H1 (cell line): ENCODE measurements at regions not wholly inside any gene's neighbourhood (a gene's known extent, or its start where the extent isn't known, plus 50 kb on each side); places are given as distances from the start of the nearest gene placed in this dataset.

Experiments
- CTCF ChIA-PET: fragments of 300-600 bp; sonication (Branson Sonifier 250); formaldehyde crosslinking; loops from one replicate; lab custom pipeline; 2021; ENCODE audit not compliant: partially characterized antibody; lab: Charles Lee
- POLR2A ChIA-PET: fragments of 300-600 bp; sonication (Branson Sonifier 250); formaldehyde crosslinking; loops from one replicate; lab custom pipeline; 2021; ENCODE audit warnings: inconsistent platforms; ENCODE audit not compliant: partially characterized antibody; lab: Charles Lee
- DNase-seq, 2 experiments: peaks; one replicate each; pipeline versions ENCODE4 v3.0.0 to v3.0.0-alpha.2; 2010 to 2022; ENCODE audit warnings: low spot score in 2 of 2, low read depth in 1 of 2, mixed read lengths in 1 of 2
- FAIRE-seq: peaks from 2 replicates; lab custom pipeline; 2011; peaks lifted over from hg19 to GRCh38; lab: Jason Lieb, UNC
- H2AFZ ChIP-seq: 2 replicates; pipeline ENCODE4 v1.8.1; 2012; ENCODE audit warnings: low read length, inconsistent platforms
- H2AK5ac ChIP-seq: 2 replicates; pipeline ENCODE4 v1.6.1; 2013; ENCODE audit warnings: low read depth, low read length
- H2BK120ac ChIP-seq: replicated peaks from 2 replicates; pipeline ENCODE3; 2013; ENCODE audit warnings: low read depth, low read length, inconsistent platforms
- H2BK12ac ChIP-seq: 2 replicates; pipeline ENCODE4 v1.6.1; 2013; ENCODE audit warnings: low read depth, low read length
- H2BK15ac ChIP-seq: 2 replicates; pipeline ENCODE4 v1.6.1; 2013; ENCODE audit warnings: low read length
- H2BK20ac ChIP-seq: 2 replicates; pipeline ENCODE4 v1.6.1; 2013; ENCODE audit warnings: low read length
- H2BK5ac ChIP-seq: 2 replicates; pipeline ENCODE4 v1.6.1; 2013; ENCODE audit warnings: low read depth, low read length
- H3K14ac ChIP-seq: 2 replicates; pipeline ENCODE4 v1.6.1; 2013; ENCODE audit warnings: inconsistent platforms; ENCODE audit not compliant: insufficient read length
- H3K18ac ChIP-seq: 2 replicates; pipeline ENCODE4 v1.6.1; 2013; ENCODE audit warnings: low read length; ENCODE audit errors: extremely low read depth
- H3K23ac ChIP-seq: 2 replicates; pipeline ENCODE4 v1.6.1; 2013; ENCODE audit warnings: inconsistent platforms; ENCODE audit not compliant: insufficient read length
- H3K23me2 ChIP-seq: 2 replicates; pipeline ENCODE4 v1.6.1; 2013; ENCODE audit warnings: low read depth, low read length
- H3K27ac ChIP-seq: 2 replicates; pipeline ENCODE4 v1.6.1; 2011; ENCODE audit warnings: low read depth, low read length, inconsistent platforms
- H3K27me3 ChIP-seq, 4 experiments: replicated peaks in 1 of 4; 1 replicate in 1 of 4; 2 replicates in 3 of 4; pipeline versions ENCODE4 v1.6.1 to v1.8.1; 2011 to 2013; ENCODE audit warnings: low read length in 3 of 4, mild to moderate bottlenecking in 3 of 4, inconsistent platforms in 2 of 4, mixed read lengths in 2 of 4, moderate library complexity in 1 of 4; ENCODE audit not compliant: control insufficient read depth in 3 of 4, insufficient read depth in 3 of 4; ENCODE audit errors: extremely low read depth in 1 of 4
- H3K36me3 ChIP-seq, 4 experiments: 2 replicates each; pipeline versions ENCODE4 v1.6.1 to v1.8.1; 2011 to 2013; ENCODE audit warnings: mild to moderate bottlenecking in 4 of 4, low read length in 3 of 4, moderate library complexity in 2 of 4, control low read depth in 1 of 4, inconsistent platforms in 1 of 4; ENCODE audit not compliant: insufficient read depth in 4 of 4, control insufficient read depth in 2 of 4
- H3K4ac ChIP-seq: replicated peaks from 2 replicates; pipeline ENCODE3; 2013; ENCODE audit warnings: low read length, low read depth, mixed read lengths, inconsistent platforms; ENCODE audit not compliant: insufficient read length
- H3K4me1 ChIP-seq, 4 experiments: replicated peaks in 1 of 4; 1 replicate in 1 of 4; 2 replicates in 3 of 4; pipeline versions ENCODE4 v1.6.1 to v1.8.1; 2011 to 2013; ENCODE audit warnings: low read length in 3 of 4, inconsistent platforms in 2 of 4, mixed read lengths in 1 of 4; ENCODE audit not compliant: insufficient read depth in 4 of 4, control insufficient read depth in 3 of 4
- H3K4me2 ChIP-seq, 2 experiments: 2 replicates each; pipeline versions ENCODE4 v1.6.1 to v1.8.1; 2011 to 2013; ENCODE audit warnings: low read depth in 2 of 2, low read length in 2 of 2, control low read depth in 1 of 2, inconsistent platforms in 1 of 2, mild to moderate bottlenecking in 1 of 2; ENCODE audit not compliant: insufficient read depth in 1 of 2
- H3K4me3 ChIP-seq, 4 experiments: fragments of 200-600, 300-600 bp in 1 of 4; sonication (generic), shearing (Covaris generic), sonication (Bioruptor Twin) in 1 of 4; 2 replicates each; pipeline versions ENCODE4 v1.5.1 to v1.8.1; 2011 to 2016; ENCODE audit warnings: low read length in 4 of 4, low read depth in 3 of 4, control low read depth in 2 of 4, inconsistent platforms in 2 of 4, mild to moderate bottlenecking in 2 of 4, mixed read lengths in 1 of 4, moderate library complexity in 1 of 4; ENCODE audit not compliant: insufficient read depth in 2 of 4; ENCODE audit errors: extremely low read depth in 1 of 4
- H3K56ac ChIP-seq: replicated peaks from 2 replicates; pipeline ENCODE3; 2013; ENCODE audit warnings: low read depth, mild to moderate bottlenecking, mixed read lengths, low read length, inconsistent platforms; ENCODE audit not compliant: insufficient read length
- H3K79me1 ChIP-seq: 2 replicates; pipeline ENCODE4 v1.6.1; 2013; ENCODE audit warnings: low read depth, low read length, control low read depth
- H3K79me2 ChIP-seq, 2 experiments: 2 replicates each; pipeline versions ENCODE4 v1.6.1 to v1.8.1; 2012 to 2013; ENCODE audit warnings: low read length in 2 of 2, mild to moderate bottlenecking in 2 of 2, inconsistent platforms in 1 of 2; ENCODE audit not compliant: insufficient read depth in 2 of 2, control insufficient read depth in 1 of 2
- H3K9ac ChIP-seq, 4 experiments: replicated peaks in 1 of 4; 1 replicate in 1 of 4; 2 replicates in 3 of 4; pipeline versions ENCODE4 v1.6.1 to v1.8.1; 2011 to 2013; ENCODE audit warnings: low read depth in 3 of 4, low read length in 3 of 4, control low read depth in 2 of 4, mild to moderate bottlenecking in 2 of 4, moderate library complexity in 2 of 4, inconsistent platforms in 1 of 4; ENCODE audit errors: extremely low read depth in 1 of 4
- H3K9me3 ChIP-seq, 2 experiments: 2 replicates each; pipeline versions ENCODE4 v1.6.1 to v1.8.1; 2012 to 2013; ENCODE audit warnings: mild to moderate bottlenecking in 2 of 2, moderate library complexity in 2 of 2, control low read depth in 1 of 2, inconsistent platforms in 1 of 2, low read depth in 1 of 2, low read length in 1 of 2, mixed read lengths in 1 of 2; ENCODE audit not compliant: insufficient read depth in 2 of 2
- H4K20me1 ChIP-seq, 2 experiments: replicated peaks in 1 of 2; 2 replicates each; pipeline versions ENCODE3 to v1.8.1; 2011 to 2013; ENCODE audit warnings: inconsistent platforms in 2 of 2, low read length in 2 of 2, mild to moderate bottlenecking in 1 of 2; ENCODE audit not compliant: insufficient read depth in 2 of 2, control insufficient read depth in 1 of 2
- H4K5ac ChIP-seq: 2 replicates; pipeline ENCODE4 v1.6.1; 2013; ENCODE audit warnings: low read length, low read depth, mixed read lengths, inconsistent platforms; ENCODE audit not compliant: insufficient read length
- H4K8ac ChIP-seq: 2 replicates; pipeline ENCODE4 v1.8.0; 2013; ENCODE audit warnings: mild to moderate bottlenecking, moderate library complexity, low read length, inconsistent platforms; ENCODE audit not compliant: insufficient read depth; ENCODE audit errors: extremely low read depth
- H4K91ac ChIP-seq: replicated peaks from 2 replicates; pipeline ENCODE3; 2013; ENCODE audit warnings: low read length, mixed read lengths, inconsistent platforms; ENCODE audit not compliant: insufficient read length
- JUN ChIP-seq: IDR thresholded peaks from 2 replicates; pipeline ENCODE4 v1.6.1; 2011; ENCODE audit warnings: low read depth, mild to moderate bottlenecking, improper control_type of control experiment, low read length
- JUND ChIP-seq: IDR thresholded peaks from 2 replicates; pipeline ENCODE4 v1.6.1; 2011; ENCODE audit warnings: mild to moderate bottlenecking, improper control_type of control experiment, low read length
- POLR2A ChIP-seq, 2 experiments: IDR thresholded peaks; 1 replicate in 1 of 2; 2 replicates in 1 of 2; pipeline ENCODE4 v1.6.1; 2011; ENCODE audit warnings: low read depth in 2 of 2, low read length in 2 of 2, mild to moderate bottlenecking in 2 of 2; ENCODE audit errors: control extremely low read depth in 1 of 2
- YY1 ChIP-seq: IDR thresholded peaks from 2 replicates; pipeline ENCODE4 v1.6.1; 2011; ENCODE audit warnings: low read depth, mild to moderate bottlenecking, low read length
- WGBS, 2 experiments: shearing (Covaris generic) in 1 of 2; methylation state at CpG; one replicate each; pipeline versions ENCODE4 v1.1.6 to v1.1.7; 2013 to 2015; ENCODE audit warnings: low lambda C conversion rate in 2 of 2, mixed read lengths in 2 of 2, inconsistent platforms in 1 of 2, low coverage in 1 of 2, missing lambda C conversion rate in 1 of 2; ENCODE audit not compliant: insufficient replicate concordance in 2 of 2, insufficient coverage in 1 of 2, insufficient read length in 1 of 2; ENCODE audit errors: extremely low coverage in 1 of 2, missing lambda C conversion rate in 1 of 2; 5-methylcytosine and 5-hydroxymethylcytosine counted together

DNA sequence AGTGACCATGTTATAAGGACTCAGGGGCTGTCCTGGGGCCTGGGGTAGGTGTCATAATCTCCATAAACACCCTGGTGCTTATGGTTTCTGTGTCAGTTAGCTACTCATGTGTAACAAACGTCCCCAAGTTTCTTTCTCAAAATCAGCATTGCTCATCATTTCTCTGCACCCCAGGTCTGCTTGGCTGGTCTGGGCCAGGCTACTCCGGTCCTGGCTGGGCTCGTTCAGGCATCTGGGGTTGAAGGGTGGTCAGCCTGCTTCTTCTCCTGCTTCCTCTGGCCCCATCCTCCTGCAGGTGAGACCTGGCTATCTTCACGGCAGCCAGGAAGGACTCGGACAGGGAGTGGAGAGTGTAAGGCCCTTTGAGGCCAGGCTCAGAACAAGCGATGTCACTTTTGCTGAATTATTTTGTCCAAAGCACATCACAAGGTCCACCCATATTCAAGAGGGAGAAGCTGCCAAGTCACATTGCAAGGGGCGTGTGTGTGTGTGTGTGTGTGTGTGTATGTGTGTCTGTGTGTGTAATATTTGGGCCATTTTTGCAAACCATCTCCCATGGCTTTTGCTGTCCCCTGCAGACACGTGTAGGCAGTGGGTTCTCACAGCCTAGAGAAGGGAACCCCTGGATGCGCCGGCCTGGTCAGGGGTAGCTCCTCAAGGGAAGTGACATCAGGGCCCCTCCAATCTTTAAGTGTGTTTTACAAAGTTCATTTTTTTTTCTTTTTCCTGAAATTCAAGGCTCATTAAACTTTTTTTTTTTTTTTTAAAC is 535.8 kb downstream of the TBC1D22A start:
- Histone ChIP-seq H2BK20ac (no peak overlapping the region), H3K4ac (no peak overlapping the region), H3K27ac (no peak overlapping the region), H3K14ac (no peak overlapping the region), H2BK5ac (no peak overlapping the region), H3K79me1 (no peaks in the 10 kb centered on the region), H3K4me1 (no peaks in the 10 kb centered on the region), H2BK15ac (no peak overlapping the region), H3K23me2 (peaks cover 5% of the 10 kb centered on the region; the same call in 1 of the 2 replicates), H4K8ac (no peak overlapping the region), H3K18ac (no peak overlapping the region), H3K9me3 (peaks cover 81 to 99% of the 10 kb centered on the region in 2 experiments), H3K23ac (no peak overlapping the region), H2AFZ (no peak overlapping the region), H3K9ac (no peak overlapping the region), H3K4me2 (no peak overlapping the region), H3K56ac (no peak overlapping the region), H2AK5ac (no peak overlapping the region), H2BK12ac (no peak overlapping the region), H2BK120ac (no peak overlapping the region), H3K4me3 (no peak overlapping the region), H3K79me2 (no peaks in the 10 kb centered on the region), H3K36me3 (no peaks in the 10 kb centered on the region), H4K5ac (no peak overlapping the region), H3K27me3 (no peaks in the 10 kb centered on the region), H4K91ac (no peak overlapping the region), H4K20me1 (no peaks in the 10 kb centered on the region)
- FAIRE-seq = no peak
- ChIA-PET CTCF (interaction anchor here (0.6 kb wide), 1 partner anchor 100 kb away, joined by 4 read pairs; no protein-coding TSS in a partner anchor), POLR2A (no interaction called here)
- TF ChIP-seq POLR2A (IDR thresholded peaks at IDR 0.05; ENCODE audit: control extremely low read depth in 1 of 2, low read depth in 2 of 2, low read length in 2 of 2) (no peak), YY1 (no peak), JUN (no peak), JUND (no peak)
- 83% methylated on average over 10 of the region's 10 CpGs; no CpG with 5 or more reads in 1 of the 2 experiments for WGBS, 2 experiments
- no peak for DNase-seq
